Astrocyte (in vitro differentiated cells and primary cell): ENCODE measurements at regions not wholly inside any gene's neighbourhood (a gene's known extent, or its start where the extent isn't known, plus 50 kb on each side); places are given as distances from the start of the nearest gene placed in this dataset.

ENCODE experiments used
- CTCF ChIP-seq: IDR thresholded peaks from 2 replicates; pipeline ENCODE4 v1.5.1; 2011; ENCODE audit warnings: low read depth, mild to moderate bottlenecking, inconsistent platforms, low read length, moderate library complexity; ENCODE audit not compliant: insufficient read depth
- EZH2 ChIP-seq: IDR thresholded peaks from 2 replicates; pipeline ENCODE4 v1.6.1; 2012; ENCODE audit warnings: mild to moderate bottlenecking, low read length, inconsistent platforms; ENCODE audit not compliant: insufficient read depth

- TF ChIP-seq CTCF (no peak), EZH2 (no peak)
Measured at GRCh38 chr5:24026288-24026687, 518.9 kb downstream of the PRDM9 start.
